PFSK-1 (cell line): ENCODE measurements at regions not wholly inside any gene's neighbourhood (a gene's known extent, or its start where the extent isn't known, plus 50 kb on each side); places are given as distances from the start of the nearest gene placed in this dataset.

Source experiments
- FOXP2 ChIP-seq: optimal IDR thresholded peaks from 2 replicates; pipeline ENCODE3; 2011; ENCODE audit warnings: borderline replicate concordance, control low read depth, inconsistent platforms; ENCODE audit not compliant: insufficient read depth; ENCODE audit errors: extremely low read length, extremely low read depth
- POLR2AphosphoS5 ChIP-seq: IDR thresholded peaks from 2 replicates; pipeline ENCODE4 v1.6.1; 2012; ENCODE audit warnings: low read depth, mild to moderate bottlenecking, control low read depth, low read length, moderate library complexity
- REST ChIP-seq, 2 experiments: IDR thresholded peaks; 2 replicates each; pipeline versions ENCODE4 v1.6.1 to v1.8.0; 2011 to 2012; ENCODE audit warnings: low read depth in 2 of 2, low read length in 2 of 2, control low read depth in 1 of 2, inconsistent platforms in 1 of 2, mild to moderate bottlenecking in 1 of 2, moderate library complexity in 1 of 2; ENCODE audit not compliant: insufficient read depth in 1 of 2
- SIN3A ChIP-seq: IDR thresholded peaks from 2 replicates; pipeline ENCODE4 v1.6.1; 2012; ENCODE audit warnings: mild to moderate bottlenecking, low read length, moderate library complexity, borderline replicate concordance; ENCODE audit not compliant: insufficient read depth
- TAF1 ChIP-seq: IDR thresholded peaks from 2 replicates; pipeline ENCODE4 v1.6.1; 2012; ENCODE audit warnings: low read length, control low read depth, borderline replicate concordance; ENCODE audit not compliant: insufficient read depth

DNA sequence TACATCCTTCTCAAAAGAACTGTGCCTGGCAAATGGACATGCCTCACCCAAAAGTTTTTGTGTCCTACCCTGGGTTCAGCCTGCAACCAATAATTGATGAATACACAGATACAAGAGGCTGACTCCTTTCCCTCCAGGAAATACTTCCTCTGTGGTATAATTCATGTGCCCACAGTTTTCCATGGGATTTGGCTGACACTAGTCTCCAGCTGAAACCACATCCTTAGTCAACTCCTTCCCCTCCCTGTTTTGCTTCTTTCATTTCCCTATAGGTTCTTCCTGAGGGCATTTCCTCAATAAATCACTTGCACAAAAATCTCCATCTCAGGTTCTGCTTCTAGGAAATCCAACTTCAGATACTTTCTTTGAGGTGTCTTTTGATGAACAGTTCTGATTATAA lies 436.6 kb upstream of the C1orf87 start:
- no peak for TF ChIP-seq TAF1
- no peak for TF ChIP-seq FOXP2
- TF ChIP-seq REST (IDR thresholded peaks at IDR 0.05; ENCODE audit: insufficient read depth in 1 of 2, low read depth in 2 of 2, low read length in 2 of 2) = no peak
- TF ChIP-seq SIN3A = no peak
- TF ChIP-seq POLR2AphosphoS5 = no peak

GRCh38 chr1:60504206-60504840 lies 430.8 kb upstream of the C1orf87 start:
- TF ChIP-seq POLR2AphosphoS5 (no peak), TAF1 (no peak), REST (IDR thresholded peaks at IDR 0.05; ENCODE audit: insufficient read depth in 1 of 2, low read depth in 2 of 2, low read length in 2 of 2) (no peak), SIN3A (no peak)

DNA sequence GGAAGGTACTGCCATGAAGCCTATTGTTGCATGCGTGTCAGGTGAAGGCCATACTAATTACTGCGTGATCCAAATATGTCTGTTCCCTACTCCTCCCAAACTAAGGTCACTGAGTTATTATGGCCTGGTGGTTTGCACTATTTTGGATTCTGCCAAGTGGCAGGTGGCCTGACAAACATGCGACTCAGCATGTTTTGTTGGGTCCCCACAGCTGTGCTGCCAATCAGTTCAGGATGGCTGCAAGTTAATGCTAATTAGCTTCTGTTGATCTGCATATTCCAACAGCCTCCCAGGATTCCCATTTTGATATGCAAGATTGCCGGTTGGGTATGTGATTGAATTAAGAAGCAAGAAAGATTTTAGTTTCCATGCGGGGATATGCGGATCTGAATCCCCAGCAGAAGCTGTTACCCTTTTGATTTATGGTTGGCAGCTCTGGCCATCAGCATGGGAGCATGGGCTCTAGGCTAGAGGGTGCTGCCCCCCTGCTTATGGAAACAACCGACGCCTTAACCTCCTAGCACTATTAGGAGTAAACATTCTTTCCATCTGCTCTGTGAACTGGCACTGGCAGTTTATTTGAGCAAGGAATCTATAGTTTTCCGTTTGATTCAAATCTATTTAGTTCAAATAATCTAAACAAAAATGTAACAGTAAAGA lies 429.8 kb upstream of the C1orf87 start:
- no peak for TF ChIP-seq REST (IDR thresholded peaks at IDR 0.05; ENCODE audit: insufficient read depth in 1 of 2, low read depth in 2 of 2, low read length in 2 of 2)
- TF ChIP-seq POLR2AphosphoS5 = no peak

DNA sequence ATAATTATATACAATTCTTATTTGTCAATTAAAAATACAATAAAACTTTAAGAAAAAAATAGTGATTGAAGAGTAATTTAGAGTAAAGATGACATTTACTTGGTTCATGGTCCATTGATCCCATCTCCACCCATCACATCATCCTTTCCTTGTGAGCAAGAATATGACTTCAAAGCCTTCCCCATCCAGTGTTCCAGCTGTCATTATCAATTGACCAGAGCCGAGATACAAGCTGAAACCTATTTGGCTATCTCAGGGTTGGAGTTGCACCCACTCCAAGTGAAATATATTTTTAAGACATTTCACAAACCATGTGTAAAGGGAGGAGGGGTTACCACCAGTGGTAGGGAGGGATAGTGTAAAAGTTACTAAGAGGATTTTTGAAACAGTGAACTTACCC lies 428.9 kb upstream of the C1orf87 start:
- no peak for TF ChIP-seq SIN3A
- no peak for TF ChIP-seq FOXP2
- no peak for TF ChIP-seq REST (IDR thresholded peaks at IDR 0.05; ENCODE audit: insufficient read depth in 1 of 2, low read depth in 2 of 2, low read length in 2 of 2)
- no peak for TF ChIP-seq POLR2AphosphoS5
- TF ChIP-seq TAF1 = no peak

DNA sequence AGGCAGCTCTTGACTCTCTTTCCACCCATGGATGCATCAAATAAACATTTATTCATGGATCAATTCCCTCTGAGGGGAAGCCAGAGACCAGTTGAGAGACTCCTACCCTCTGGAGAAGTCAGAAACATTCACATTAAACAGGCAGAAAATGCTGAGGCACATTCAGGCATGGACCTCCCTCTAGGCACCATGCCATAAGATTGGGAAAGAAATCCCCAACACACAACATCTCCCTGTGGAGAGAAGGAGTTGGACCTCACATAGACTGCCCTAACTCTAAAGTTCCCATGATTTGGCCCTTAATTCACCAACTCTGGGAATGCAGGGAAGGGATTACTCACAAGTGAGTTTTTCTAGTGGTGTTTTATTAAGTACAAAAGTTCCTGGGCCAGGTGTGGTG lies 415.3 kb upstream of the C1orf87 start:
- no peak for TF ChIP-seq REST (IDR thresholded peaks at IDR 0.05; ENCODE audit: insufficient read depth in 1 of 2, low read depth in 2 of 2, low read length in 2 of 2)
- TF ChIP-seq SIN3A = no peak
- no peak for TF ChIP-seq FOXP2
